PFSK-1 (cell line): ENCODE measurements at regions not wholly inside any gene's neighbourhood (a gene's known extent, or its start where the extent isn't known, plus 50 kb on each side); places are given as distances from the start of the nearest gene placed in this dataset.

ENCODE experiments used
- FOXP2 ChIP-seq: optimal IDR thresholded peaks from 2 replicates; pipeline ENCODE3; 2011; ENCODE audit warnings: borderline replicate concordance, control low read depth, inconsistent platforms; ENCODE audit not compliant: insufficient read depth; ENCODE audit errors: extremely low read length, extremely low read depth
- POLR2AphosphoS5 ChIP-seq: IDR thresholded peaks from 2 replicates; pipeline ENCODE4 v1.6.1; 2012; ENCODE audit warnings: low read depth, mild to moderate bottlenecking, control low read depth, low read length, moderate library complexity
- REST ChIP-seq, 2 experiments: IDR thresholded peaks; 2 replicates each; pipeline versions ENCODE4 v1.6.1 to v1.8.0; 2011 to 2012; ENCODE audit warnings: low read depth in 2 of 2, low read length in 2 of 2, control low read depth in 1 of 2, inconsistent platforms in 1 of 2, mild to moderate bottlenecking in 1 of 2, moderate library complexity in 1 of 2; ENCODE audit not compliant: insufficient read depth in 1 of 2
- SIN3A ChIP-seq: IDR thresholded peaks from 2 replicates; pipeline ENCODE4 v1.6.1; 2012; ENCODE audit warnings: mild to moderate bottlenecking, low read length, moderate library complexity, borderline replicate concordance; ENCODE audit not compliant: insufficient read depth
- TAF1 ChIP-seq: IDR thresholded peaks from 2 replicates; pipeline ENCODE4 v1.6.1; 2012; ENCODE audit warnings: low read length, control low read depth, borderline replicate concordance; ENCODE audit not compliant: insufficient read depth

GRCh38 chr2:57720728-57721627 is 325.6 kb upstream of the VRK2 start:
- no peak for TF ChIP-seq SIN3A
- no peak for TF ChIP-seq TAF1
- TF ChIP-seq FOXP2: no peak
- no peak for TF ChIP-seq POLR2AphosphoS5
- no peak for TF ChIP-seq REST (IDR thresholded peaks at IDR 0.05; ENCODE audit: insufficient read depth in 1 of 2, low read depth in 2 of 2, low read length in 2 of 2)

GRCh38 chr2:57725337-57725947 is 321.2 kb upstream of the VRK2 start:
- no peak for TF ChIP-seq POLR2AphosphoS5
- TF ChIP-seq FOXP2: no peak
- TF ChIP-seq REST (IDR thresholded peaks at IDR 0.05; ENCODE audit: insufficient read depth in 1 of 2, low read depth in 2 of 2, low read length in 2 of 2): no peak
- TF ChIP-seq SIN3A: no peak
- TF ChIP-seq TAF1: no peak

- no peak for TF ChIP-seq FOXP2
- TF ChIP-seq POLR2AphosphoS5: no peak
- no peak for TF ChIP-seq REST (IDR thresholded peaks at IDR 0.05; ENCODE audit: insufficient read depth in 1 of 2, low read depth in 2 of 2, low read length in 2 of 2)
- TF ChIP-seq SIN3A: no peak
- TF ChIP-seq TAF1: no peak
Measured at GRCh38 chr2:57726294-57726693, 320.3 kb upstream of the VRK2 start.

GRCh38 chr2:57728691-57729090 is 317.9 kb upstream of the VRK2 start:
- TF ChIP-seq TAF1 (no peak), FOXP2 (no peak), REST (IDR thresholded peaks at IDR 0.05; ENCODE audit: insufficient read depth in 1 of 2, low read depth in 2 of 2, low read length in 2 of 2) (no peak), POLR2AphosphoS5 (no peak)
